IMR-90 (cell line): ENCODE measurements at regions not wholly inside any gene's neighbourhood (a gene's known extent, or its start where the extent isn't known, plus 50 kb on each side); places are given as distances from the start of the nearest gene placed in this dataset.

Experiments
- ATAC-seq: fragments of 200-7000 bp; cut with Tn5 transposase; 2 replicates; pipeline ENCODE4 v1.9.1; 2020; ENCODE audit warnings: low read depth, mild to moderate bottlenecking, moderate library complexity
- BruUV-seq: library from RNA; stranded (reverse); fragments of 400-500 nt; replicated peaks from 2 replicates; lab custom pipeline; 2021; lab: Mats Ljungman, UMichigan
- CTCF ChIA-PET: fragments of 300-600 bp; formaldehyde crosslinking; extraction: SDS; loops from one replicate; lab custom pipeline; 2021; ENCODE audit warnings: antibody characterized with exemption; lab: Yijun Ruan, JAX
- POLR2A ChIA-PET: fragments of 300-600 bp; sonication (Branson Sonifier 250); formaldehyde crosslinking; loops from one replicate; lab custom pipeline; 2022; ENCODE audit warnings: antibody characterized with exemption; ENCODE audit not compliant: unreplicated experiment; lab: Charles Lee
- DNase-seq: peaks from one replicate; pipeline ENCODE4 v3.0.0; 2013
- H2AFZ ChIP-seq: replicated peaks from 2 replicates; pipeline ENCODE3; 2013; ENCODE audit warnings: low read length, mild to moderate bottlenecking; ENCODE audit not compliant: poor library complexity
- H2AK5ac ChIP-seq: 2 replicates; pipeline ENCODE4 v1.6.1; 2013; ENCODE audit warnings: low read depth, low read length, inconsistent platforms
- H2AK9ac ChIP-seq: replicated peaks from 2 replicates; pipeline ENCODE3; 2013; ENCODE audit warnings: mild to moderate bottlenecking, low read depth, low read length, moderate library complexity; ENCODE audit not compliant: poor library complexity
- H2BK120ac ChIP-seq: 2 replicates; pipeline ENCODE4 v1.6.1; 2013; ENCODE audit warnings: low read depth, low read length, inconsistent platforms
- H2BK15ac ChIP-seq: 3 replicates; pipeline ENCODE4 v1.6.1; 2013; ENCODE audit warnings: low read depth, low read length, inconsistent platforms
- H2BK20ac ChIP-seq: 2 replicates; pipeline ENCODE4 v1.6.1; 2013; ENCODE audit warnings: low read depth, mild to moderate bottlenecking, inconsistent platforms, low read length, moderate library complexity
- H2BK5ac ChIP-seq: 2 replicates; pipeline ENCODE4 v1.6.1; 2013; ENCODE audit warnings: mild to moderate bottlenecking, low read depth, low read length, inconsistent platforms; ENCODE audit not compliant: poor library complexity, severe bottlenecking
- H3K14ac ChIP-seq: replicated peaks from 2 replicates; pipeline ENCODE4 v1.6.1; 2013; ENCODE audit warnings: low read depth, low read length, inconsistent platforms
- H3K18ac ChIP-seq: 2 replicates; pipeline ENCODE4 v1.6.1; 2013; ENCODE audit warnings: low read depth, low read length, control low read depth
- H3K23ac ChIP-seq: 2 replicates; pipeline ENCODE4 v1.6.1; 2013; ENCODE audit warnings: low read depth, low read length, inconsistent platforms
- H3K27ac ChIP-seq: 2 replicates; pipeline ENCODE4 v1.5.1; 2013; ENCODE audit warnings: mild to moderate bottlenecking, control low read depth, low read length; ENCODE audit not compliant: insufficient read depth
- H3K27me3 ChIP-seq: 2 replicates; pipeline ENCODE4 v1.6.1; 2013; ENCODE audit warnings: low read length; ENCODE audit not compliant: control insufficient read depth, insufficient read depth
- H3K36me3 ChIP-seq: 2 replicates; pipeline ENCODE4 v1.6.1; 2013; ENCODE audit warnings: low read length, mixed read lengths; ENCODE audit not compliant: control insufficient read depth, insufficient read depth
- H3K4ac ChIP-seq: 2 replicates; pipeline ENCODE4 v1.6.1; 2013; ENCODE audit warnings: low read depth, low read length, inconsistent platforms
- H3K4me1 ChIP-seq: 2 replicates; pipeline ENCODE4 v1.6.1; 2013; ENCODE audit warnings: low read length, mixed read lengths; ENCODE audit not compliant: control insufficient read depth, insufficient read depth
- H3K4me2 ChIP-seq: 2 replicates; pipeline ENCODE4 v1.6.1; 2013; ENCODE audit warnings: low read depth, mild to moderate bottlenecking, control low read depth, low read length, moderate library complexity
- H3K4me3 ChIP-seq: 2 replicates; pipeline ENCODE4 v1.5.1; 2013; ENCODE audit warnings: low read depth, mild to moderate bottlenecking, control low read depth, low read length, moderate library complexity; ENCODE audit not compliant: insufficient read depth
- H3K56ac ChIP-seq: 2 replicates; pipeline ENCODE4 v1.6.1; 2013; ENCODE audit warnings: low read length, inconsistent platforms; ENCODE audit not compliant: insufficient read depth; ENCODE audit errors: extremely low read depth
- H3K79me1 ChIP-seq, 2 experiments: 2 replicates each; pipeline ENCODE4 v1.6.1; 2013; ENCODE audit warnings: low read length in 2 of 2, inconsistent platforms in 1 of 2, low read depth in 1 of 2
- H3K9ac ChIP-seq: 2 replicates; pipeline ENCODE4 v1.6.1; 2013; ENCODE audit warnings: low read depth, low read length, control low read depth
- H3K9me1 ChIP-seq: 2 replicates; pipeline ENCODE4 v1.6.1; 2013; ENCODE audit warnings: low read length, inconsistent platforms; ENCODE audit not compliant: insufficient read depth
- H3K9me3 ChIP-seq: 2 replicates; pipeline ENCODE4 v1.6.1; 2013; ENCODE audit warnings: low read length; ENCODE audit not compliant: control insufficient read depth, insufficient read depth
- H4K20me1 ChIP-seq: 2 replicates; pipeline ENCODE4 v1.6.1; 2013; ENCODE audit warnings: low read length, inconsistent platforms; ENCODE audit not compliant: insufficient read depth
- H4K5ac ChIP-seq: 2 replicates; pipeline ENCODE4 v1.6.1; 2013; ENCODE audit warnings: mild to moderate bottlenecking, low read depth, low read length, control low read depth
- H4K8ac ChIP-seq, 2 experiments: 2 replicates each; pipeline ENCODE4 v1.6.1; 2013; ENCODE audit warnings: low read depth in 2 of 2, low read length in 2 of 2, control low read depth in 1 of 2, inconsistent platforms in 1 of 2
- H4K91ac ChIP-seq: 2 replicates; pipeline ENCODE4 v1.6.1; 2013; ENCODE audit warnings: low read depth, low read length, inconsistent platforms; ENCODE audit not compliant: insufficient read depth
- BHLHE40 ChIP-seq: fragments of 150-350 bp; IDR thresholded peaks from 2 replicates; pipeline ENCODE4 v1.6.1; 2016; ENCODE audit warnings: mild to moderate bottlenecking, low read depth, low read length
- CEBPB ChIP-seq: IDR thresholded peaks from 2 replicates; pipeline ENCODE4 v1.6.1; 2012; ENCODE audit warnings: low read depth, low read length, improper control_type of control experiment
- CHD1 ChIP-seq: IDR thresholded peaks from 2 replicates; pipeline ENCODE4 v1.6.1; 2012; ENCODE audit warnings: low read depth, low read length, improper control_type of control experiment
- CTCF ChIP-seq: conservative IDR thresholded peaks from 2 replicates; pipeline ENCODE4 v1.5.1; 2012; ENCODE audit warnings: mild to moderate bottlenecking, low read depth, low read length, improper control_type of control experiment
- ELK1 ChIP-seq: fragments of 150-350 bp; IDR thresholded peaks from 2 replicates; pipeline ENCODE4 v1.6.1; 2016; ENCODE audit warnings: low read depth, mild to moderate bottlenecking, low read length, moderate library complexity, borderline replicate concordance
- FOS ChIP-seq: fragments of 150-350 bp; IDR thresholded peaks from 2 replicates; pipeline ENCODE4 v1.6.1; 2016; ENCODE audit warnings: low read depth, low read length
- MAFK ChIP-seq: IDR thresholded peaks from 2 replicates; pipeline ENCODE4 v1.6.1; 2012; ENCODE audit warnings: low read depth, low read length, improper control_type of control experiment
- MAZ ChIP-seq: IDR thresholded peaks from 2 replicates; pipeline ENCODE4 v1.6.1; 2012; ENCODE audit warnings: low read depth, mild to moderate bottlenecking, low read length, improper control_type of control experiment, moderate library complexity, borderline replicate concordance
- MXI1 ChIP-seq: IDR thresholded peaks from 2 replicates; pipeline ENCODE4 v1.6.1; 2012; ENCODE audit warnings: low read depth, mild to moderate bottlenecking, low read length, moderate library complexity, borderline replicate concordance
- NFE2L2 ChIP-seq: fragments of 150-350 bp; IDR thresholded peaks from 2 replicates; pipeline ENCODE4 v1.6.1; 2016; ENCODE audit warnings: low read depth, mild to moderate bottlenecking, low read length
- POLR2A ChIP-seq: IDR thresholded peaks from 2 replicates; pipeline ENCODE4 v1.6.1; 2012; ENCODE audit warnings: mild to moderate bottlenecking, low read depth, low read length
- RAD21 ChIP-seq: IDR thresholded peaks from 2 replicates; pipeline ENCODE4 v1.6.1; 2012; ENCODE audit warnings: low read length, improper control_type of control experiment
- RCOR1 ChIP-seq: IDR thresholded peaks from 2 replicates; pipeline ENCODE4 v1.6.1; 2012; ENCODE audit warnings: mild to moderate bottlenecking, low read length, improper control_type of control experiment; ENCODE audit not compliant: insufficient replicate concordance
- RFX5 ChIP-seq: IDR thresholded peaks from 2 replicates; pipeline ENCODE4 v1.8.0; 2012; ENCODE audit warnings: low read depth, mild to moderate bottlenecking, low read length, moderate library complexity
- WGBS, 2 experiments: methylation state at CpG; one replicate each; pipeline versions ENCODE4 v1.1.5 to v1.1.7; 2013; ENCODE audit warnings: missing lambda C conversion rate in 2 of 2; ENCODE audit not compliant: insufficient read length in 1 of 2; ENCODE audit errors: extremely low coverage in 2 of 2; 5-methylcytosine and 5-hydroxymethylcytosine counted together
- dilution Hi-C: fragments of 300-500 bp; cut with HindIII; formaldehyde crosslinking; loops from one replicate; pipeline ENCODE4 v1.14.3; 2018; ENCODE audit warnings: low sequenced_read_pairs; ENCODE audit not compliant: unreplicated experiment
- in situ Hi-C: fragments of 300-500 bp; cut with MboI; formaldehyde crosslinking; loops from 3 replicates; pipeline ENCODE4 v1.14.3; 2019; ENCODE audit warnings: low sequenced_read_pairs, inconsistent platforms, mixed read lengths
- intact Hi-C: fragments of 100-400 bp; cut with micrococcal nuclease; formaldehyde crosslinking; loops from 2 replicates; pipeline ENCODE4 v1.10.0; 2022

- no peak overlapping the region for H3K56ac ChIP-seq
- H3K4me1 ChIP-seq, result no peaks in the 10 kb centered on the region
- H4K8ac ChIP-seq, result no peak overlapping the region
- no peak overlapping the region for H3K9ac ChIP-seq
- no peaks in the 10 kb centered on the region for H3K27me3 ChIP-seq
- WGBS, 2 experiments, result no CpG with 5 or more reads among the region's 3 CpGs
- H3K9me1 ChIP-seq, result no peaks in the 10 kb centered on the region
- H3K4ac ChIP-seq, result no peak overlapping the region
- H2BK5ac ChIP-seq, result no peak overlapping the region
- in situ Hi-C loops (no loop called here), intact Hi-C loops (no loop called here), dilution Hi-C loops (no loop called here)
- CTCF ChIA-PET, result no interaction called here
- no peak overlapping the region for H2AK9ac ChIP-seq
- no peak overlapping the region for H3K23ac ChIP-seq
- BruUV-seq, result no TSS peak
- TF ChIP-seq POLR2A (no peak), FOS (no peak), BHLHE40 (no peak), CEBPB (no peak), RCOR1 (no peak), MAZ (no peak), RFX5 (no peak), ELK1 (no peak), RAD21 (no peak), NFE2L2 (no peak), CTCF (no peak), CHD1 (no peak), MXI1 (no peak), MAFK (no peak)
- no peak overlapping the region for H3K4me3 ChIP-seq
- no peak overlapping the region for H4K5ac ChIP-seq
- H2BK15ac ChIP-seq, result no peak overlapping the region
- H2BK120ac ChIP-seq, result no peak overlapping the region
- DNase-seq (no peak), ATAC-seq (no peak)
- H3K4me2 ChIP-seq, result no peak overlapping the region
- no peaks in the 10 kb centered on the region for H3K79me1 ChIP-seq
- H2AK5ac ChIP-seq, result no peak overlapping the region
- H3K36me3 ChIP-seq, result no peaks in the 10 kb centered on the region
- no peak overlapping the region for H2BK20ac ChIP-seq
- no peak overlapping the region for H3K27ac ChIP-seq
- no peak overlapping the region for H3K14ac ChIP-seq
- POLR2A ChIA-PET, result no interaction called here
- H3K9me3 ChIP-seq, result peaks cover 4% of the 10 kb centered on the region; the same call in 1 of the 2 replicates
- H2AFZ ChIP-seq, result no peak overlapping the region
- H4K91ac ChIP-seq, result no peak overlapping the region
- H4K20me1 ChIP-seq, result no peaks in the 10 kb centered on the region
- H3K18ac ChIP-seq, result no peak overlapping the region
Observed at GRCh38 chr5:25688156-25688555, 1043.4 kb upstream of the CDH10 start.
